Effector memory CD4-positive, alpha-beta T cell (primary cell): ENCODE measurements at regions not wholly inside any gene's neighbourhood (a gene's known extent, or its start where the extent isn't known, plus 50 kb on each side); places are given as distances from the start of the nearest gene placed in this dataset.

ENCODE experiments used
- DNase-seq, 3 donors: peaks; one replicate each; pipeline ENCODE4 v3.0.0-alpha.2; 2020
- H3K27ac ChIP-seq: 2 replicates; pipeline ENCODE4 v1.7.0; 2013; ENCODE audit warnings: mild to moderate bottlenecking, low read length, moderate library complexity; ENCODE audit not compliant: insufficient read depth, poor library complexity, severe bottlenecking
- H3K27me3 ChIP-seq: replicated peaks from 2 replicates; pipeline ENCODE4 v1.7.0; 2013; ENCODE audit warnings: mild to moderate bottlenecking, low read length; ENCODE audit not compliant: insufficient read depth, control insufficient read depth, poor library complexity, severe bottlenecking
- H3K36me3 ChIP-seq: 2 replicates; pipeline ENCODE4 v1.7.0; 2013; ENCODE audit warnings: mild to moderate bottlenecking, low read length, moderate library complexity; ENCODE audit not compliant: control insufficient read depth, insufficient read depth
- H3K4me1 ChIP-seq: 2 replicates; pipeline ENCODE4 v1.7.0; 2013; ENCODE audit warnings: low read length, mild to moderate bottlenecking; ENCODE audit not compliant: control insufficient read depth, insufficient read depth, poor library complexity, severe bottlenecking
- H3K4me3 ChIP-seq: 2 replicates; pipeline ENCODE4 v1.7.0; 2013; ENCODE audit warnings: low read length, low read depth, mild to moderate bottlenecking; ENCODE audit not compliant: insufficient read depth, poor library complexity, severe bottlenecking
- H3K9me3 ChIP-seq: 2 replicates; pipeline ENCODE4 v1.7.0; 2013; ENCODE audit warnings: mild to moderate bottlenecking, low read length, moderate library complexity; ENCODE audit not compliant: control insufficient read depth

- Histone ChIP-seq H3K27me3 (no peaks in the 10 kb centered on the region), H3K9me3 (no peaks in the 10 kb centered on the region), H3K4me1 (no peaks in the 10 kb centered on the region), H3K27ac (no peak overlapping the region), H3K4me3 (no peak overlapping the region), H3K36me3 (no peaks in the 10 kb centered on the region)
- no peak for DNase-seq
Observed at GRCh38 chrX:4265036-4265435, 551.6 kb upstream of the PRKX start.

- Histone ChIP-seq H3K27ac (no peak overlapping the region), H3K4me1 (no peaks in the 10 kb centered on the region), H3K36me3 (no peaks in the 10 kb centered on the region), H3K9me3 (no peaks in the 10 kb centered on the region), H3K4me3 (no peak overlapping the region), H3K27me3 (no peaks in the 10 kb centered on the region)
- no peak for DNase-seq
Observed at GRCh38 chrX:4263030-4263803, 549.8 kb upstream of the PRKX start.

GRCh38 chrX:4253092-4253491, 539.6 kb upstream of the PRKX start:
- Histone ChIP-seq H3K9me3 (no peaks in the 10 kb centered on the region), H3K27me3 (no peaks in the 10 kb centered on the region), H3K27ac (no peak overlapping the region), H3K4me1 (no peaks in the 10 kb centered on the region), H3K36me3 (no peaks in the 10 kb centered on the region), H3K4me3 (no peak overlapping the region)
- DNase-seq, result no peak

GRCh38 chrX:4249401-4249800, 536.0 kb upstream of the PRKX start:
- H3K9me3 ChIP-seq, result no peaks in the 10 kb centered on the region
- no peak overlapping the region for H3K27ac ChIP-seq
- no peaks in the 10 kb centered on the region for H3K27me3 ChIP-seq
- no peak overlapping the region for H3K4me3 ChIP-seq
- no peaks in the 10 kb centered on the region for H3K4me1 ChIP-seq
- no peak for DNase-seq
- H3K36me3 ChIP-seq, result no peaks in the 10 kb centered on the region

- H3K36me3 ChIP-seq, result no peaks in the 10 kb centered on the region
Observed at GRCh38 chrX:4243759-4244158, 530.3 kb upstream of the PRKX start.

GRCh38 chrX:4240541-4241194, 527.2 kb upstream of the PRKX start:
- Histone ChIP-seq H3K27ac (no peak overlapping the region), H3K27me3 (no peaks in the 10 kb centered on the region), H3K9me3 (peaks cover 7% of the 10 kb centered on the region), H3K4me3 (peak overlapping the region; percentile 1), H3K4me1 (no peaks in the 10 kb centered on the region), H3K36me3 (no peaks in the 10 kb centered on the region)
- DNase-seq, result no peak

More at GRCh38 chrX:4243759-4244158, 530.3 kb upstream of the PRKX start:
- Histone ChIP-seq H3K27me3 (no peaks in the 10 kb centered on the region), H3K27ac (no peak overlapping the region), H3K4me1 (no peaks in the 10 kb centered on the region), H3K9me3 (peaks cover 7% of the 10 kb centered on the region), H3K4me3 (no peak overlapping the region)
- no peak for DNase-seq

GRCh38 chrX:4239650-4240540, 526.4 kb upstream of the PRKX start:
- peaks cover 7% of the 10 kb centered on the region for H3K9me3 ChIP-seq
- no peaks in the 10 kb centered on the region for H3K27me3 ChIP-seq
- no peak overlapping the region for H3K27ac ChIP-seq
- peak overlapping the region; percentile 1 for H3K4me3 ChIP-seq
- H3K36me3 ChIP-seq, result no peaks in the 10 kb centered on the region
- no peak for DNase-seq
- no peaks in the 10 kb centered on the region for H3K4me1 ChIP-seq

GRCh38 chrX:4238916-4239315, 525.5 kb upstream of the PRKX start:
- H3K27ac ChIP-seq, result no peak overlapping the region
- DNase-seq, result no peak
- peaks cover 7% of the 10 kb centered on the region for H3K9me3 ChIP-seq
- H3K4me3 ChIP-seq, result no peak overlapping the region
- no peaks in the 10 kb centered on the region for H3K27me3 ChIP-seq
- no peaks in the 10 kb centered on the region for H3K36me3 ChIP-seq
- H3K4me1 ChIP-seq, result no peaks in the 10 kb centered on the region

GRCh38 chrX:4225086-4225485, 511.6 kb upstream of the PRKX start:
- Histone ChIP-seq H3K4me3 (no peak overlapping the region), H3K27me3 (no peaks in the 10 kb centered on the region), H3K27ac (no peak overlapping the region), H3K36me3 (no peaks in the 10 kb centered on the region), H3K4me1 (no peaks in the 10 kb centered on the region), H3K9me3 (no peaks in the 10 kb centered on the region)
- no peak for DNase-seq

- Histone ChIP-seq H3K36me3 (no peaks in the 10 kb centered on the region), H3K4me3 (no peak overlapping the region), H3K4me1 (no peaks in the 10 kb centered on the region), H3K9me3 (no peaks in the 10 kb centered on the region), H3K27ac (no peak overlapping the region), H3K27me3 (no peaks in the 10 kb centered on the region)
- no peak for DNase-seq
Observed at GRCh38 chrX:4206941-4207340, 493.5 kb upstream of the PRKX start.
